WERI-Rb-1 (cell line): ENCODE measurements at regions not wholly inside any gene's neighbourhood (a gene's known extent, or its start where the extent isn't known, plus 50 kb on each side); places are given as distances from the start of the nearest gene placed in this dataset.
A peak's percentile ranks its signal among the peaks of the same experiment; 100 is the strongest.

ENCODE experiments used
- DNase-seq: peaks from one replicate; pipeline ENCODE4 v3.0.0-alpha.2; 2020
- H3K27ac ChIP-seq: fragments of 250-450 bp; sonication (Bioruptor Pico); 2 replicates; pipeline ENCODE4 v1.5.1; 2020; ENCODE audit warnings: mild to moderate bottlenecking, moderate library complexity
- H3K27me3 ChIP-seq: fragments of 250-450 bp; sonication (Bioruptor Pico); 2 replicates; pipeline ENCODE4 v1.5.1; 2021; ENCODE audit warnings: mild to moderate bottlenecking, low read depth, moderate library complexity; ENCODE audit not compliant: insufficient read depth, severe bottlenecking
- H3K36me3 ChIP-seq: fragments of 250-450 bp; sonication (Bioruptor Pico); 2 replicates; pipeline ENCODE4 v1.5.1; 2020; ENCODE audit warnings: mild to moderate bottlenecking, moderate library complexity
- H3K4me3 ChIP-seq: 2 replicates; pipeline ENCODE4 v1.5.1; 2011; ENCODE audit warnings: low read depth, mild to moderate bottlenecking, control low read depth, low read length
- H3K9me3 ChIP-seq: fragments of 250-450 bp; sonication (Bioruptor Pico); 2 replicates; pipeline ENCODE4 v1.5.1; 2021; ENCODE audit warnings: mild to moderate bottlenecking, moderate library complexity; ENCODE audit not compliant: severe bottlenecking
- CTCF ChIP-seq: IDR thresholded peaks from 2 replicates; pipeline ENCODE4 v1.5.1; 2011; ENCODE audit warnings: low read depth, mild to moderate bottlenecking, control low read depth, inconsistent platforms, low read length

DNA sequence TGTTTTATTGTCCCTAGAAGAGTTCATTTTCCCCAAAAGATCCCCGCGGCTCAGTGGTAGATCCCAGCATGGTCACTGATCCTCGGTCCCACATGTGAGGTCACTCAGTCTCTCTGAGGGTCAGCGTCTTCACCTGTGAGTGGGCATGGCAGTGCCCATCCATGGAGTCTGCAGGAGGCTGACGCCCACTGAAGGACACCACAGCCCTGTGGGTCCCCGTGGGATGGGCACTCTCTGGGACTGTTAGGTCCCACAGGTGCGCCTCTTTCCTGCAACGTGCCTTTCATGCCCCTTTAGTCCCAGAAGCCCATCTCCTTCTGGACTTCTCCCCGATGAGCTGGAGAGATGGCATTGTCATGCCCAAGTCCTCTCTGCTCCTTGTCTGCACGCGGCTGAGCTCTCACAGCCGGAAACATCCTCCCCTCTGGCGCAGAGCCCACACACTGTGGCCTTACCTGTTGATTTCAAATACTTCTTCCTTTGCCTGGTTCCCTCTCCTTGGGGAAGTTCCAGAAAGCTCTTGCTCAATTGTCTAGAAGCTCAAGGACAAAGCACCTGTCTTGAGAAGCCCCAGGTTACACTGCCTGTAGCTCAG is 75.9 kb downstream of the PTGR3 start:
- H3K4me3 ChIP-seq: no peak overlapping the region
- H3K9me3 ChIP-seq: no peaks in the 10 kb centered on the region
- H3K27ac ChIP-seq: no peak overlapping the region
- peak; percentile 2 for DNase-seq
- H3K36me3 ChIP-seq: no peaks in the 10 kb centered on the region
- TF ChIP-seq CTCF: no peak
- no peaks in the 10 kb centered on the region for H3K27me3 ChIP-seq

DNA sequence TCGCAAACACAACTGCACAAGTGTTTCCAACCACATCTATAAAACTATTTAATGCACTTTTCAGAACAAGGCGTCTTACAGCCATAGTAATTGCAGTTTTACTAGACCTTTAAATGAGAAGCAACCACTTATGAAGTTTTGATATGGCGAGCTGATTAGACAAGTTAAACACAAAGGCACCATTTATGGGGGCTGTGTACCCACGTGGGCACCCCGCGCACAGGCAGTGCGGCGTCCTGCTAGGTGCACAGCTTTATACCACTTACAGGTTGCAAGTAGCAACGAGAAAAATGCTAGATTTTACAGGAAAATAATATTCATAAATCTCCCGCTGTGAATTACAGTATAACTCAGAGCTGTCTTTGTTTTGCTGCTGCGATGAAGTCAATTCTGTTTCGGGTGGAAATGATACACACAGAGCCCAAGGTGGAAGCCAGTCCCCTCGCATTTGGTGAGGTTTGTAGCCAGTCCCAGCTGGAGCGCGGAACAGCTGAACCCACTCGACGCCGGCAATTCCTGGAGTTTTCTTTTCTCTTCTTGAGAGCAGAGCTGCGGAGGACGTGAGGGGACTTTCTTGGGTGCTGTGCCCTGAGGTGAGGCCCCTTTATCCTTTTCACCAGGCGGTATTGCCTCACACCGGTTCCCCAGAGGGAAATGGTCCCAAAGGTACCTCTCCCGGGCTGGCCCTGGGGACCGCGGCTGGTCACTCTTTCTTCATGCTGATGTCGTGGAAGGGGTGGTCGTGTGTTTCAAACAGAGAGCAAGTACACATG is 76.7 kb downstream of the PTGR3 start:
- TF ChIP-seq CTCF: no peak
- peak; percentile 7 for DNase-seq
- H3K27me3 ChIP-seq: no peaks in the 10 kb centered on the region
- H3K9me3 ChIP-seq: no peaks in the 10 kb centered on the region
- H3K4me3 ChIP-seq: no peak overlapping the region
- H3K36me3 ChIP-seq: no peaks in the 10 kb centered on the region
- no peak overlapping the region for H3K27ac ChIP-seq

DNA sequence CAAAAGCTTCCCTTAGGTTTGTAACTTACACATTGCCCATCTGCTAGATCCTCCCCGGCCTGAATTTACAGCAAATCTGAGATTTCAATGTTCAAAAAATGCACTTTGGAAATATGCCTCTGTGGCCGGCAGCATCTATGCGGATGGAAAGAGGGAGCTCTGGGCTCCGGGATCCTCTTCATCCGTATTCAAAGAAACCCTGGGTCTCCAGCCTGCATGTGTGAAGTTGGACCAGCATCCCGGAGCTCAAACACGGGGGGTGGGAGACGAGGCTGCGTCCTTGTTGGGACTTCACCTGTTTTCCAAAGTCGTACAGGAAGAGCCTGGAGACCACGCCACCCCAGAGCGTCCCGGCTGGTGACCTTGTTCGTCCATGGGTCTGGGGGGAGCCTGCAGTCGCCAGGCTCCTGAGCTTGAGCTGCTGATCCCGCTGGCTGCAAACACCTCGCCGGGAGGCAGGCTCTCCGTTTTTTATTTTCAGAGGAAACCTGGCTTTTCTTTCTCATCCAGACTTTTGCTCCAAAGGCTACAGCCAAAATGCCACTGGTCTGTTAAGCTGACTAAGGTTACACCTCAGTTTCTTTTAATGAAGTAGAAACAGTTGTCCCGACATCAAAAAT is 77.4 kb downstream of the PTGR3 start:
- Histone ChIP-seq H3K36me3 (no peaks in the 10 kb centered on the region), H3K27me3 (no peaks in the 10 kb centered on the region), H3K27ac (no peak overlapping the region), H3K4me3 (no peak overlapping the region), H3K9me3 (no peaks in the 10 kb centered on the region)
- TF ChIP-seq CTCF: no peak
- DNase-seq: peak; percentile 7

DNA sequence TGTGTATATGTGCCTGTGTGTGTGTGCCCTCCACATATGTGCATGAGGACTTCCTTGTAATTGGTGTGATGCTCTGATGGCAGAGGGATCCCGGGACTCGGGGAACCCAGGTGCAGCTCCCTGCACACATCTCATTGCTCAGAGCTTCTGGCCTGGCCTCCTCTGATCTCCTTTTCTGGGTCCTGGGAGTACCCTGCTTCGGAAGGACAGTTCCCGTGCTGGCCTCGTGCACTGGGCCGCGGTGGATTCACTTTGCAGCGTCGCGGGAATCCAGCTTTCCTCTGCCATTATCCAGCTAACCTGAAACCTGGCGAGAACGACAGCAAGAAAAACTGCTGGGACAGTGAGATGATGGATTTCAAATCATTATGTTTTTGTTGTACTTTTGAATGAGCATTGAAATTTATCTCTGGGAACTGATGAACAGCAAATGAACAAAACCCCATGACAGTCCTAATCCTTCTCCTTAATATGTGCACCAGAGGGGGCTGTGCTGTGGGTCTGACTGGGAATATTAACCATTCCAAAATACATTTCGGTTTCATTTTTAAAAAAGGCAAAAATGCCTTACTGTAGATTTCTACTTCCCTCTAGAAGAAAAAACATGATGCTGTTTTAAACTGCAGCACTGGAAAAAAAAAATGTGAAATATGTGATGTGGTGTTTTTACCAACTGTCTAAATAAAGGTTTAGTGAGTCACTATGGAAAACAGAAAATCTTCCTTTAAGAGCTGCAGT is 78.2 kb downstream of the PTGR3 start:
- TF ChIP-seq CTCF: no peak
- Histone ChIP-seq H3K4me3 (no peak overlapping the region), H3K27ac (no peak overlapping the region), H3K27me3 (no peaks in the 10 kb centered on the region), H3K9me3 (no peaks in the 10 kb centered on the region), H3K36me3 (no peaks in the 10 kb centered on the region)
- DNase-seq: peak; percentile 4

GRCh38 chr18:75129717-75130477 is 79.0 kb downstream of the PTGR3 start:
- H3K27ac ChIP-seq: no peak overlapping the region
- TF ChIP-seq CTCF: no peak
- H3K4me3 ChIP-seq: no peak overlapping the region
- no peaks in the 10 kb centered on the region for H3K36me3 ChIP-seq
- peak; percentile 4 for DNase-seq
- H3K27me3 ChIP-seq: no peaks in the 10 kb centered on the region
- no peaks in the 10 kb centered on the region for H3K9me3 ChIP-seq
